Glutamatergic neuron (in vitro differentiated cells): ENCODE measurements at regions not wholly inside any gene's neighbourhood (a gene's known extent, or its start where the extent isn't known, plus 50 kb on each side); places are given as distances from the start of the nearest gene placed in this dataset.

ENCODE experiments used
- DNase-seq: peaks from one replicate; pipeline ENCODE4 v3.0.0; 2022
- H3K27ac Mint-ChIP-seq: one replicate; pipeline ENCODE4 v1.8.0; 2020; ENCODE audit warnings: mild to moderate bottlenecking, mixed read lengths, inconsistent platforms; ENCODE audit not compliant: unreplicated experiment
- H3K27me3 Mint-ChIP-seq: one replicate; pipeline ENCODE4 v1.8.0; 2020; ENCODE audit warnings: mild to moderate bottlenecking, moderate library complexity, mixed read lengths, inconsistent platforms; ENCODE audit not compliant: unreplicated experiment
- H3K36me3 Mint-ChIP-seq: one replicate; pipeline ENCODE4 v1.8.0; 2020; ENCODE audit warnings: mild to moderate bottlenecking, mixed read lengths, inconsistent platforms; ENCODE audit not compliant: unreplicated experiment
- H3K4me1 Mint-ChIP-seq: one replicate; pipeline ENCODE4 v1.8.0; 2020; ENCODE audit warnings: mild to moderate bottlenecking, low read depth, mixed read lengths, inconsistent platforms; ENCODE audit not compliant: unreplicated experiment
- H3K4me3 Mint-ChIP-seq: one replicate; pipeline ENCODE4 v1.8.0; 2020; ENCODE audit warnings: mild to moderate bottlenecking, mixed read lengths, inconsistent platforms; ENCODE audit not compliant: unreplicated experiment
- H3K9me3 Mint-ChIP-seq: one replicate; pipeline ENCODE4 v1.8.0; 2020; ENCODE audit warnings: mild to moderate bottlenecking, moderate library complexity, mixed read lengths, inconsistent platforms; ENCODE audit not compliant: unreplicated experiment
- TF ChIP-seq, protein P1 (sequence below): fragments of 200-600 bp; sonication (generic); IDR thresholded peaks from one replicate; pipeline ENCODE4 v1.5.0; 2021; ENCODE audit not compliant: partially characterized antibody, unreplicated experiment

DNA sequence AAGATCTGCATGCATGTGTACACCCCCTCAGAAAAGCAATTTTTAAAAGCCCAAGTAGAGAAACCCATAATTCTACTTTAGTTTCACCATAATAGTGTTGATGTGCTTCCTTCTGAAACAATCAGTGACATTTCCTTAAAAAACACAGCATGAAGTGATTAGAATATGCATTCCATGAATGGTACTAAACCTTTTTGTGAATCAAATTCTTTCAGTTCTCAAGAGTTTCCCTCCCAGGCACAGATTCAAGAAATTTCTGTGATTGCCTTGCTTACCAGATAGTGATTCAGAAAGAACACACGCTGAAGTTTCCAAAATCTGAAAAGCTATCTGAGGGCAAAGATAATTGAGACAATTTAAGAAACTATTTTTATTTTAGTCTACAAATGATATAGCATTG is 136.4 kb upstream of the ADGRL2 start:
- Mint-ChIP-seq H3K4me1 (peaks cover 5% of the 10 kb centered on the region), H3K27ac (no peak overlapping the region), H3K9me3 (no peaks in the 10 kb centered on the region), H3K4me3 (no peak overlapping the region), H3K27me3 (no peaks in the 10 kb centered on the region), H3K36me3 (no peaks in the 10 kb centered on the region)
- TF ChIP-seq, protein P1, sequence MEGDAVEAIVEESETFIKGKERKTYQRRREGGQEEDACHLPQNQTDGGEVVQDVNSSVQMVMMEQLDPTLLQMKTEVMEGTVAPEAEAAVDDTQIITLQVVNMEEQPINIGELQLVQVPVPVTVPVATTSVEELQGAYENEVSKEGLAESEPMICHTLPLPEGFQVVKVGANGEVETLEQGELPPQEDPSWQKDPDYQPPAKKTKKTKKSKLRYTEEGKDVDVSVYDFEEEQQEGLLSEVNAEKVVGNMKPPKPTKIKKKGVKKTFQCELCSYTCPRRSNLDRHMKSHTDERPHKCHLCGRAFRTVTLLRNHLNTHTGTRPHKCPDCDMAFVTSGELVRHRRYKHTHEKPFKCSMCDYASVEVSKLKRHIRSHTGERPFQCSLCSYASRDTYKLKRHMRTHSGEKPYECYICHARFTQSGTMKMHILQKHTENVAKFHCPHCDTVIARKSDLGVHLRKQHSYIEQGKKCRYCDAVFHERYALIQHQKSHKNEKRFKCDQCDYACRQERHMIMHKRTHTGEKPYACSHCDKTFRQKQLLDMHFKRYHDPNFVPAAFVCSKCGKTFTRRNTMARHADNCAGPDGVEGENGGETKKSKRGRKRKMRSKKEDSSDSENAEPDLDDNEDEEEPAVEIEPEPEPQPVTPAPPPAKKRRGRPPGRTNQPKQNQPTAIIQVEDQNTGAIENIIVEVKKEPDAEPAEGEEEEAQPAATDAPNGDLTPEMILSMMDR: no peak
- DNase-seq: no peak

DNA sequence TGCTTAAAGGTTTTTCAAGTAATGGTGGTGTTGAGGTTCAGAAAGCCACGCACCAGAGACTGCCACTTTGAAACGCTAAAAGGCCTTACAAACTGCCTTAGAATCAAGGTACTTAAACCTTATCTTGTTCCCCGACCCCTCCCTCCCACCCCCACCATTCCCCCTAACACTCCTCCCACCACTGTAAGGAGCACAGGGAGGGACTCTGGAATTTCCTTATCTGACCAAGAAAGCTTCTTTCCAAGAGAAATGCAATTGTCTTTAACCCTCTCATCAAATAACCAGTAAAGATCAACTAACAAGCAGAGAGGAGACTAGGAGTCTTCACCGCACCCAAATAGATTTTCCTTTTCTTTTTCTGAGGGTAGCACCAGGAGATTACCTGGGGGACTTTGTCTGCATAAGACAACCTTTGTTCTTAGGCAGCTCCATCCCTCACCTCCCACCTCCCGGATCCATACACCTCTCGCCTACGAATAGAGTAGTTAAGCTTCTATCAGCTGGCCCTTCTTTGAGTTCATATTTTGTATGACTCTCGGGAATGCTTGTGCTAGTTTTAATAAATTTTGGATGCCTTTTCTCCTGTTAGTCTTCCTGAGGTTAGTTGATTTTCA is 137.7 kb upstream of the ADGRL2 start:
- no peak for DNase-seq
- Mint-ChIP-seq H3K27me3 (no peaks in the 10 kb centered on the region), H3K36me3 (no peaks in the 10 kb centered on the region), H3K9me3 (no peaks in the 10 kb centered on the region), H3K4me3 (no peak overlapping the region), H3K4me1 (peaks cover 5% of the 10 kb centered on the region), H3K27ac (peak overlapping the region; percentile 40)
- TF ChIP-seq, protein P1: no peak

DNA sequence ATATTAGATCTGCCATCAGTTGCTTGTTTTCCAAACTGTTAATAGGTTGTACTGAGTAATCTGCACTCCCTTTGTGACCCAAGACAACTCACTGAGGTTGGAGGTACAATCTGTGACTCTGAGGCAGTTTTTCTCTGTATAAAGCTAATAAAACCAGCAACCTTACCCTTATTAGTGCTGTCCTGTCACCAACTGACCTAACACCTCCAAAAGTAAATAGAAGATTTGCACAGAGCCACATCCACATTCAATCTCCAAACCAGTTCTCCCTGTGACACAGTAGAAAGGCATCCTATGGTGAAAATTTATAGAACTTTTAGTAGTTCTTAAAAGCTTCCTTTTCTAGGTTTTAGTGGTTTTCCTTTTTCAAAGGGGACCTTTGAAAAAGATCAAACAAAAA is 140.4 kb upstream of the ADGRL2 start:
- Mint-ChIP-seq H3K9me3 (no peaks in the 10 kb centered on the region), H3K36me3 (no peaks in the 10 kb centered on the region)
- TF ChIP-seq, protein P1: no peak

DNA sequence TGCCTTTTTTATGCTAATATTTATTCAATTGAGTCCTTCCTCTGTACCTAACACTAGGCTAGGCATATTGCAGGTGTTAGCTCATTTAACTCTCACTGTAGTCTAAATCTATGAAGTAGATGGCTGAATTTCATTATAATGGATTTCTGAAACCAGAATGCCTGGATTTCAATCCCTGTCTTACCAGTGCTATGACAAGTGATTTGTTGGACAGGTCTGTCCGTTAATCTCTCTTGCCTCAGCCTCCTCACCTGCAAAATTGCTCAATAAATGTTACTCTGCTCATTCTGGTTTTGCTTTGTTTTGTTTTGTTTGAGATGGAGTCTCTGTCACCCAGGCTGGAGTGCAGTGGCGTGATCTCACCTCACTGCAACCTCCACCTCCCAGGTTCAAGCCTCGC is 146.1 kb upstream of the ADGRL2 start:
- Mint-ChIP-seq H3K27me3 (no peaks in the 10 kb centered on the region), H3K36me3 (no peaks in the 10 kb centered on the region), H3K9me3 (no peaks in the 10 kb centered on the region), H3K4me1 (peaks cover 1% of the 10 kb centered on the region), H3K4me3 (no peak overlapping the region), H3K27ac (no peak overlapping the region)
- TF ChIP-seq, protein P1: no peak
- DNase-seq: no peak

More for the DNA sequence above, 140.4 kb upstream of the ADGRL2 start:
- no peak overlapping the region for H3K4me3 Mint-ChIP-seq
- DNase-seq: no peak
- H3K27me3 Mint-ChIP-seq: no peaks in the 10 kb centered on the region
- H3K27ac Mint-ChIP-seq: no peak overlapping the region
- peaks cover 5% of the 10 kb centered on the region for H3K4me1 Mint-ChIP-seq

DNA sequence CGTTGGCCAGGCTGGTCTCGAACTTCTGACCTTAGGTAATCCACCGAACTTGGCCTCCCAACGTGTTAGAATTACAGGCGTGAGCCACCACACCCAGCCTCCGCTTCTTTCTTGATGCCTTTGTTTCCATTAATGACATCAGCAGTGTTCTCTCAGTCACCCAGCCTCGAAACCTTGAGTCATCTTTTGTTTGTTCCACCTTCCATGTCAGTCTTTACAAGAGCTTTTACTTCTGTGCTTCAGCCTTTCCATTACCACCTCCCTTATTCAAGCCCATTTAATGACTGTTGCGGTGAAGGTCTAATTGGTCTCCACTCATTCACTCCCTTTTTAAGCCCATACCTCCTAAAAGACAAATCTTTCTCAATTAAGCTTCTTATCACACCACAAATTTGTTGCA is 146.6 kb upstream of the ADGRL2 start:
- DNase-seq: no peak
- H3K36me3 Mint-ChIP-seq: no peaks in the 10 kb centered on the region
- peaks cover 2% of the 10 kb centered on the region for H3K4me1 Mint-ChIP-seq
- H3K9me3 Mint-ChIP-seq: no peaks in the 10 kb centered on the region
- H3K27me3 Mint-ChIP-seq: no peaks in the 10 kb centered on the region
- H3K4me3 Mint-ChIP-seq: no peak overlapping the region
- TF ChIP-seq, protein P1: no peak
- no peak overlapping the region for H3K27ac Mint-ChIP-seq
